ENCODE measurements at regions not wholly inside any gene's neighbourhood (a gene's known extent, or its start where the extent isn't known, plus 50 kb on each side); places are given as distances from the start of the nearest gene placed in this dataset.

- TF ChIP-seq CEBPB (IDR thresholded peaks at IDR 0.05; ENCODE audit: borderline replicate concordance in 1 of 2, low read depth in 2 of 2, low read length in 2 of 2) (no peak), SUPT20H (IDR thresholded peaks at IDR 0.05; ENCODE audit: borderline replicate concordance, control insufficient read depth, low read depth, low read length) (no peak), KDM1A (IDR thresholded peaks at IDR 0.05; ENCODE audit: borderline replicate concordance) (no peak), PAX5 (IDR thresholded peaks at IDR 0.05; ENCODE audit: borderline replicate concordance, low read depth, low read length) (no peak), BACH1 (IDR thresholded peaks at IDR 0.05; ENCODE audit: borderline replicate concordance) (no peak), NR2F1 (conservative IDR thresholded peaks at IDR 0.05) (no peak)
Observed at GRCh38 chr1:219817914-219818313, 110.4 kb downstream of the SLC30A10 start (continued).

- ChIA-PET SMC1A (ENCODE audit: uncharacterized antibody, unreplicated experiment) (interaction anchor here (0.7 to 1.6 kb wide), 5 partner anchors 144 to 1431 kb away, joined by 3 to 7 read pairs (median 3); no protein-coding TSS in a partner anchor), POLR2A (no interaction called here), RAD21 (ENCODE audit: unreplicated experiment) (interaction anchor here (0.6 to 1.2 kb wide), 6 partner anchors 14 to 1555 kb away, joined by 3 to 6 read pairs (median 3); no protein-coding TSS in a partner anchor), CTCF (interaction anchor here (0.6 to 1.8 kb wide), 12 partner anchors 10 to 1483 kb away, joined by 3 to 10 read pairs (median 5); no protein-coding TSS in a partner anchor)
- ATAC-seq (no peak), DNase-seq (ENCODE audit: low read depth, low spot score) (no peak), FAIRE-seq (no peak)
- H3K4me3 ChIP-seq: no peak overlapping the region
- intact Hi-C loops (cut with micrococcal nuclease; ENCODE audit: unreplicated experiment): loop anchor here (2.0 to 5.0 kb wide), 3 partner anchors 151 to 608 kb away; no protein-coding TSS in a partner anchor
- no peak overlapping the region for H2AFZ ChIP-seq (ENCODE audit: control insufficient read depth, low read depth, low read length)
- no peaks in the 10 kb centered on the region for H3K79me2 ChIP-seq (ENCODE audit: control insufficient read depth, insufficient read depth, low read length)
- H4K20me1 ChIP-seq (ENCODE audit: control insufficient read depth, insufficient read depth): no peaks in the 10 kb centered on the region
- no peaks in the 10 kb centered on the region for H3K9me3 ChIP-seq (replicated peaks; ENCODE audit: control insufficient read depth, insufficient read depth, low read length)
- in situ Hi-C loops (cut with MboI): loop anchor here (10.0 kb wide), 1 partner anchor 1468 kb away; the partner anchor contains the start of gene TGFB2
- no peak overlapping the region for H3K9ac ChIP-seq (ENCODE audit: control insufficient read depth, insufficient read depth, low read length)
- no peak overlapping the region for H3K4me2 ChIP-seq (ENCODE audit: control insufficient read depth, insufficient read depth)
- H3K4me1 ChIP-seq (ENCODE audit: control insufficient read depth, insufficient read depth, low read length): no peaks in the 10 kb centered on the region
- WGBS (ENCODE audit: insufficient coverage, insufficient replicate concordance, low lambda C conversion rate, missing lambda C conversion rate): 32% methylated on average over 1 of the region's 1 CpG
- H3K27me3 ChIP-seq (replicated peaks in 1 of 2; ENCODE audit: control insufficient read depth in 2 of 2, insufficient read depth in 2 of 2, low read length in 1 of 2): peaks cover 0 to 4% of the 10 kb centered on the region in 2 experiments; a peak in 3 of 4 replicates
- H3K27ac ChIP-seq (ENCODE audit: control insufficient read depth, insufficient read depth): no peak overlapping the region
- no TSS peak for BruUV-seq (replicated peaks)
- H3K36me3 ChIP-seq (ENCODE audit: control insufficient read depth in 2 of 2, insufficient read depth in 2 of 2, low read length in 1 of 2): no peaks in the 10 kb centered on the region
- TF ChIP-seq BCL11A (IDR thresholded peaks at IDR 0.05; ENCODE audit: low read depth, low read length): no peak
- TF ChIP-seq E2F8 (IDR thresholded peaks at IDR 0.05; ENCODE audit: low read depth, partially characterized antibody): no peak
- TF ChIP-seq NRF1 (conservative IDR thresholded peaks at IDR 0.05; ENCODE audit: low read depth, low read length): no peak
- no peak for TF ChIP-seq WRNIP1 (IDR thresholded peaks at IDR 0.05; ENCODE audit: borderline replicate concordance, low read depth, low read length)
- no peak for TF ChIP-seq BRCA1 (IDR thresholded peaks at IDR 0.05; ENCODE audit: low read depth, low read length)
- TF ChIP-seq PML (IDR thresholded peaks at IDR 0.05; ENCODE audit: low read length): no peak
- no peak for TF ChIP-seq MEF2A (IDR thresholded peaks at IDR 0.05; ENCODE audit: insufficient read depth, low read depth, low read length)
- TF ChIP-seq HSF1 (IDR thresholded peaks at IDR 0.05; ENCODE audit: low read depth, low read length): no peak
- no peak for TF ChIP-seq NFYB (IDR thresholded peaks at IDR 0.05; ENCODE audit: insufficient read depth, low read depth, low read length)
- TF ChIP-seq JUNB (IDR thresholded peaks at IDR 0.05): no peak
- TF ChIP-seq BMI1 (IDR thresholded peaks at IDR 0.05; ENCODE audit: borderline replicate concordance): no peak
- no peak for TF ChIP-seq JUND (IDR thresholded peaks at IDR 0.05; ENCODE audit: low read depth, low read length)
Observed at GRCh38 chr1:219813294-219813693, 115.1 kb downstream of the SLC30A10 start.

Data from GM12878 (cell line).